ENCODE measurements at regions not wholly inside any gene's neighbourhood (a gene's known extent, or its start where the extent isn't known, plus 50 kb on each side); places are given as distances from the start of the nearest gene placed in this dataset.

DNA sequence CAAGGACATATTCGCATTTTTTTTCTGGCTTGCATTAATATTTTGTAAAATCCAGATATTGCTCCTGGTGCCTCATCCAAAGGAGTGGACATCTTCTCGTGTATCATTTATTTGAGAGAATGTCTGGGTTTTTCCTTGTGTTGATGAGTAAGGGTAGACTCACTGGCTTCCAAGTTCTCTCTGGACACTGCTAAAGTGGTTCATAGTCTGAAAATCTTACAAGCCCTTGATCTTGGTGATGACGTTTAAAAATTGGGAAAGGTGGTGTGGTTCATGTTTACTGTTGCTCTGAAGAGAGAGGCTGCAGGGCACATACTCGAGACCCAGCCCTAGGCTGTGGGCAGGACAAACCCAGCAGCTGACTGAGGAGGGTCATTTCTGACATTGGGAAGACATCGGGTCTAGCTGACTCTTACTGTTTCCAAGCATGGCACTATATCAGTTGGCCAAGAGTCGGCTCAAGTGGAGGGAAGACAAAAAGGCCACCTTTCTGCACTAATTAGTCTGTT, 296.2 kb downstream of the LMX1A start:
- TF ChIP-seq, protein P1, sequence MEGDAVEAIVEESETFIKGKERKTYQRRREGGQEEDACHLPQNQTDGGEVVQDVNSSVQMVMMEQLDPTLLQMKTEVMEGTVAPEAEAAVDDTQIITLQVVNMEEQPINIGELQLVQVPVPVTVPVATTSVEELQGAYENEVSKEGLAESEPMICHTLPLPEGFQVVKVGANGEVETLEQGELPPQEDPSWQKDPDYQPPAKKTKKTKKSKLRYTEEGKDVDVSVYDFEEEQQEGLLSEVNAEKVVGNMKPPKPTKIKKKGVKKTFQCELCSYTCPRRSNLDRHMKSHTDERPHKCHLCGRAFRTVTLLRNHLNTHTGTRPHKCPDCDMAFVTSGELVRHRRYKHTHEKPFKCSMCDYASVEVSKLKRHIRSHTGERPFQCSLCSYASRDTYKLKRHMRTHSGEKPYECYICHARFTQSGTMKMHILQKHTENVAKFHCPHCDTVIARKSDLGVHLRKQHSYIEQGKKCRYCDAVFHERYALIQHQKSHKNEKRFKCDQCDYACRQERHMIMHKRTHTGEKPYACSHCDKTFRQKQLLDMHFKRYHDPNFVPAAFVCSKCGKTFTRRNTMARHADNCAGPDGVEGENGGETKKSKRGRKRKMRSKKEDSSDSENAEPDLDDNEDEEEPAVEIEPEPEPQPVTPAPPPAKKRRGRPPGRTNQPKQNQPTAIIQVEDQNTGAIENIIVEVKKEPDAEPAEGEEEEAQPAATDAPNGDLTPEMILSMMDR (IDR thresholded peaks at IDR 0.05; ENCODE audit: insufficient read depth, low read depth, low read length) = no peak
- TF ChIP-seq EZH2 (IDR thresholded peaks at IDR 0.05; ENCODE audit: insufficient read depth, low read length) = no peak
